Activated T-helper 17 cell treated with anti-CD3 and anti-CD28 coated beads, Interleukin-2, amount 50 U/mL, for 72 hours (primary cell): ENCODE measurements at regions not wholly inside any gene's neighbourhood (a gene's known extent, or its start where the extent isn't known, plus 50 kb on each side); places are given as distances from the start of the nearest gene placed in this dataset.
A peak's percentile ranks its signal among the peaks of the same experiment; 100 is the strongest.
"Not testable (repeated sequence)": the region's sequence is repeated elsewhere in the genome, so short reads cannot be mapped to it uniquely, and the experiment has no call there.

Experiments used
- ATAC-seq: fragments of 150-1000 bp; cut with Tn5 transposase; replicated peaks from 2 replicates; pipeline ENCODE4 v1.10.0; 2021; ENCODE audit warnings: mild to moderate bottlenecking, moderate library complexity
- H3K27ac Mint-ChIP-seq: one replicate; pipeline ENCODE4 v1.8.0; 2022; ENCODE audit warnings: mixed read lengths
- H3K27me3 Mint-ChIP-seq: one replicate; pipeline ENCODE4 v1.8.0; 2022; ENCODE audit warnings: mixed read lengths
- H3K36me3 Mint-ChIP-seq: one replicate; pipeline ENCODE4 v1.8.0; 2022; ENCODE audit warnings: low read depth, mild to moderate bottlenecking, mixed read lengths
- H3K4me1 Mint-ChIP-seq: one replicate; pipeline ENCODE4 v1.8.0; 2022; ENCODE audit warnings: mixed read lengths
- H3K4me3 Mint-ChIP-seq: one replicate; pipeline ENCODE4 v1.8.0; 2022; ENCODE audit warnings: mild to moderate bottlenecking, mixed read lengths
- H3K9me3 Mint-ChIP-seq: one replicate; pipeline ENCODE4 v1.8.0; 2022; ENCODE audit warnings: mixed read lengths

GRCh38 chr19:37303591-37304171 is 67.2 kb upstream of the ZNF527 start:
- peaks cover 10% of the 10 kb centered on the region for H3K9me3 Mint-ChIP-seq

DNA sequence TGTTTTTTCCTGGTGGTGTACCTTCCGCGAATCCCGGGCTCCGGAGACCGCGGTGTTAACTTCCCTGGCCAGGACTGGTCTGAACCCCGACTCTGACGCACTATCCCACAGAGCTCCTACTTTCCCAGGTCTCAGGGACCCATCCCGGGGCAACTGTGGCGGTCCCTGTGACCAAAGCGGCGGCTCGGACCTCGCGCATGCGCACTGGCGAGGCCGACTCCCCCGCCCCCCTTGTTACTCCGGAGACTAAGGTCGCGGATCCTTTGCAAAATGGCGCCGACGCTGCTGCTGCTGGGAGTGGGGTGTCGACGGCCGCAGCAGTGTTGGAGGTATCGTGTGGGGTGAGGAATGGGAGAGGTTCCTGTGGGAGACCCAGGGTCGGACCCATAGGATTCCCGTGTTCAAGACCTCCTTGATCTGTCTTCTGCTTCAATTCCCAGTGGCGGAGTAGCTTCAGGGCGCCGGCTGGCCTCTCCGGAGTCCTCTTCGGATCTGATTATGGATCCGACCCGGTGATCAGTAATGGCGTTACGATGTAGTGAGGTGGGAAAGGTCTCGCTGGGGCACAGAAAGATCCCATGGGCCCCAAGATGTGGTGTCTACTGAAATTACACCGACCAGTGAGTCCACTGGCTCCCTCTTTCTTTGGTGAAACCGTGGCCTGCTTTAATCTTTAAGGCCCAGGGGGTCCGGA is 66.6 kb upstream of the ZNF527 start:
- Mint-ChIP-seq H3K27me3 (no peaks in the 10 kb centered on the region), H3K27ac (no peak overlapping the region), H3K36me3 (no peaks in the 10 kb centered on the region), H3K4me1 (no peaks in the 10 kb centered on the region), H3K9me3 (peaks cover 10% of the 10 kb centered on the region), H3K4me3 (no peak overlapping the region)
- no peak for ATAC-seq

More at GRCh38 chr19:37303591-37304171, 67.2 kb upstream of the ZNF527 start:
- ATAC-seq, result no peak
- Mint-ChIP-seq H3K4me3 (no peak overlapping the region), H3K27me3 (no peaks in the 10 kb centered on the region), H3K4me1 (no peaks in the 10 kb centered on the region), H3K36me3 (no peaks in the 10 kb centered on the region), H3K27ac (no peak overlapping the region)

DNA sequence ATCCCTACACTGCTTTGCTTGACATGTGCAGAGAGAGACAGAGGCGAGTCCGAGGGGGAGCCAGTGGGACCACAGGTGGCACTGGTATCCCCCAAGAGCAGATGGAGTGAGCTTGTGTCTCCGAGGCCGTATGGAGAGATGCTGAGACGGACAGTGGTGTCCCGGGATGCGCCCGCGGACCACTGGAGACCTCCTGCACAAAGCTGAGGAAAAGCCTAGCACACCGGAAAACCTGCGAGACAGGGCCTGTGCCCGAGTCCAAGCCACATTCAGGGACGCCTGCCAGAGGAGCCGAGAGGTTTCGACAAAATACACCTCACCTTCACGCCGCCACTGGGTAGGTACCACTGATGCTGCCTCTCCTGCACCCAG is 66.0 kb upstream of the ZNF527 start:
- Mint-ChIP-seq H3K9me3 (peaks cover 10% of the 10 kb centered on the region), H3K36me3 (no peaks in the 10 kb centered on the region), H3K27ac (no peak overlapping the region), H3K27me3 (no peaks in the 10 kb centered on the region), H3K4me3 (no peak overlapping the region), H3K4me1 (no peaks in the 10 kb centered on the region)
- no peak for ATAC-seq

DNA sequence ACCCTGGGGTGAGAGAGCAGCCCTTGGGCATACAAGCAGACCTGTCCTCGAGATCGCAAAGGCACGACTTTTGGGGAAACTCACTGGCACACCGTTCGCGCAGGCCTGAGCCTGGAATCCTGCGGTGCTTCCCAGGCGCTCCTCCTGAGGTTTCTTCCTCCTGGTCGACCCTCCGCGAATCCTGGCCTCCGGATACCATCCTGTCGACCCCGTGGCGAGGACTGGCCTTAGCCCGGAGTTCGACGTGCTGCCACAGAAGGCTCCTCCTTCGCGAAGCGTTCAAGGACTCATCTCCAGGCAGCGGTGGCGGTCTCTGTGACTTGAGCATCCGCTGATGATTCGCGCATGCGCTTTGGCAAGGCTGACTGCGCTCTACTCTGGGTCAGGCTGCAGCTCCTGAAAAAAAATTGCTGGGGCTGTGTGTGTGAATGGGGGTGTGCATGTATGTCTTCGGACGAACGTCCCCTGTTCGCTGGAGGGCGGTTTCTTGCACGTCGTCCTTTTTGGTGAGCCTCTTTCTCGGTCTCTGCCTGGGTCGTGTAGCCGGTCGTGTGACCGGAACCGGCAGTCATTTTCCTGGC is 64.4 kb upstream of the ZNF527 start:
- H3K4me1 Mint-ChIP-seq, result no peaks in the 10 kb centered on the region
- no peak for ATAC-seq
- no peaks in the 10 kb centered on the region for H3K36me3 Mint-ChIP-seq
- peaks cover 3% of the 10 kb centered on the region for H3K27me3 Mint-ChIP-seq
- peaks cover 10% of the 10 kb centered on the region for H3K9me3 Mint-ChIP-seq
- no peak overlapping the region for H3K4me3 Mint-ChIP-seq
- H3K27ac Mint-ChIP-seq, result no peak overlapping the region

GRCh38 chr19:37309834-37310575 is 60.9 kb upstream of the ZNF527 start:
- peaks cover 11% of the 10 kb centered on the region for H3K4me1 Mint-ChIP-seq
- H3K36me3 Mint-ChIP-seq, result no peaks in the 10 kb centered on the region
- ATAC-seq, result no peak
- no peak overlapping the region for H3K27ac Mint-ChIP-seq
- H3K27me3 Mint-ChIP-seq, result peaks cover 5% of the 10 kb centered on the region
- H3K9me3 Mint-ChIP-seq, result peaks cover 5% of the 10 kb centered on the region
- H3K4me3 Mint-ChIP-seq, result no peak overlapping the region

DNA sequence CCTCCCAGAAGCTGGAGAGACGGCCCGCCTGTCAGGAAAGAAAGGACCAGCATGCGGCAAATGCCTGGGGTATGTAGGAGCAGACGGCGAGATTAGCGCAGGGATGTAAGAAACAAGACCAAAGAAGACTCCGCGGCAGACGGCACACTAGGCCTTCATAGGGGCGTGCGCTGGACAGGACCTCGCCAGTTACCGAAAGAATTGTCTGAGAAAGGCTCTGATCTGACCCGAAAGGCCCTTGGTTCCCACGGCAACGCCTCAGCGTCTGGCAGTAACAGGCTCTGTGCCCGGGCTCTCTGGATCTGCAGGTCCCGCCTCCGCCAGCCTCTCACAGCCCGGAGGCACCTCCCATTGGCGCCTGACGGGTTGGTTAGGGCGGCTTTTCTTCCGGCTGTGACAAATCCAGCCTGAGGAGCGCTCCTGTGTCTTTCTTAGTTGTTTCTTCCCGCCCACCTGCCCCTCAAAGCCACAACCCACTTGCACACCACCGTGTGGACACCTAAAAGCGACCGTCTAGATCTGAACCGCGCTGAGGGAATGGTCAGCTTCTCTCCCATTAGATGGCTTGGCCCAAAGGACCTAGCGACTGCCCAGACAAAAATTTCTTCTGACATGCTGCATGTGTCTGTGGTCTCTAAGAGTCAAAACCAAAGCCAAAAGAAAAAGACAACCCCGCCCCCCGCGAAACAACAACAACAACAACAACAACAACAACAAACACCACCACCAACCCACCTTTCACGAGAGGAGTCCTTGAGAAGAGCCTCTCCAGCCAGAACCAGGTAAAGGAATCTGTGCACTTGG is 58.2 kb upstream of the ZNF527 start:
- H3K4me3 Mint-ChIP-seq, result peak overlapping the region; percentile 70
- not testable (repeated sequence) for H3K9me3 Mint-ChIP-seq, H3K27me3 Mint-ChIP-seq, H3K36me3 Mint-ChIP-seq
- peaks cover 11% of the 10 kb centered on the region for H3K4me1 Mint-ChIP-seq
- ATAC-seq, result peak; percentile 66
- peak overlapping the region; percentile 28 for H3K27ac Mint-ChIP-seq

- Mint-ChIP-seq H3K4me3 (peak overlapping the region; percentile 70), H3K4me1 (peaks cover 11% of the 10 kb centered on the region), H3K27me3 (peaks cover 5% of the 10 kb centered on the region), H3K36me3 (no peaks in the 10 kb centered on the region), H3K27ac (peak overlapping the region; percentile 28), H3K9me3 (no peaks in the 10 kb centered on the region)
- ATAC-seq, result no peak
Measured at GRCh38 chr19:37313335-37313627, 57.6 kb upstream of the ZNF527 start.

- H3K4me1 Mint-ChIP-seq, result peaks cover 15% of the 10 kb centered on the region
- peaks cover 34% of the 10 kb centered on the region for H3K36me3 Mint-ChIP-seq
- ATAC-seq, result peak; percentile 96
- H3K27me3 Mint-ChIP-seq, result no peaks in the 10 kb centered on the region
- peak overlapping the region; percentile 96 for H3K4me3 Mint-ChIP-seq
- peak overlapping the region; percentile 92 for H3K27ac Mint-ChIP-seq
- H3K9me3 Mint-ChIP-seq, result no peaks in the 10 kb centered on the region
Measured at GRCh38 chr19:37317403-37318209, 53.3 kb upstream of the ZNF527 start.

- H3K36me3 Mint-ChIP-seq, result peaks cover 68% of the 10 kb centered on the region
- H3K27me3 Mint-ChIP-seq, H3K4me1 Mint-ChIP-seq, ATAC-seq, H3K4me3 Mint-ChIP-seq, H3K9me3 Mint-ChIP-seq, H3K27ac Mint-ChIP-seq: not testable (repeated sequence)
Measured at GRCh38 chr19:37320988-37321387, 49.9 kb upstream of the ZNF527 start.
